IPS-NIHi7 (cell line): ENCODE measurements at regions not wholly inside any gene's neighbourhood (a gene's known extent, or its start where the extent isn't known, plus 50 kb on each side); places are given as distances from the start of the nearest gene placed in this dataset.
A peak's percentile ranks its signal among the peaks of the same experiment; 100 is the strongest.

Source experiments
- DNase-seq: peaks from one replicate; pipeline ENCODE4 v3.0.0; 2012; ENCODE audit warnings: mixed read lengths; ENCODE audit errors: extremely low spot score

- no peak for DNase-seq
Observed at GRCh38 chr1:164272156-164272555, 286.8 kb upstream of the PBX1 start.

- no peak for DNase-seq
Observed at GRCh38 chr1:164296172-164296571, 262.8 kb upstream of the PBX1 start.

- DNase-seq: no peak
Observed at GRCh38 chr1:164308101-164308500, 250.9 kb upstream of the PBX1 start.

GRCh38 chr1:164310166-164310565 is 248.8 kb upstream of the PBX1 start:
- DNase-seq: no peak

- DNase-seq: no peak
Observed at GRCh38 chr1:164311377-164311776, 247.6 kb upstream of the PBX1 start.

- peak; percentile 81 for DNase-seq
Observed at GRCh38 chr1:164320790-164321731, 237.9 kb upstream of the PBX1 start.

GRCh38 chr1:164325786-164326185 is 233.2 kb upstream of the PBX1 start:
- no peak for DNase-seq

- DNase-seq: no peak
Observed at GRCh38 chr1:164333387-164333786, 225.6 kb upstream of the PBX1 start.

GRCh38 chr1:164337394-164337793 is 221.6 kb upstream of the PBX1 start:
- no peak for DNase-seq

GRCh38 chr1:164337885-164338284 is 221.1 kb upstream of the PBX1 start:
- DNase-seq: no peak

- DNase-seq: no peak
Observed at GRCh38 chr1:164343189-164343588, 215.8 kb upstream of the PBX1 start.

- DNase-seq: no peak
Observed at GRCh38 chr1:164347980-164348379, 211.0 kb upstream of the PBX1 start.

- DNase-seq: no peak
Observed at GRCh38 chr1:164356511-164356910, 202.5 kb upstream of the PBX1 start.

GRCh38 chr1:164360265-164360664 is 198.7 kb upstream of the PBX1 start:
- no peak for DNase-seq

- DNase-seq: no peak
Observed at GRCh38 chr1:164361927-164362326, 197.1 kb upstream of the PBX1 start.

GRCh38 chr1:164363980-164364379 is 195.0 kb upstream of the PBX1 start:
- no peak for DNase-seq

GRCh38 chr1:164366014-164366413 is 193.0 kb upstream of the PBX1 start:
- DNase-seq: no peak

GRCh38 chr1:164369698-164370365 is 189.2 kb upstream of the PBX1 start:
- no peak for DNase-seq

- no peak for DNase-seq
Observed at GRCh38 chr1:164380893-164381292, 178.1 kb upstream of the PBX1 start.

- no peak for DNase-seq
Observed at GRCh38 chr1:164382384-164382783, 176.6 kb upstream of the PBX1 start.

GRCh38 chr1:164384262-164384661 is 174.7 kb upstream of the PBX1 start:
- DNase-seq: no peak

- no peak for DNase-seq
Observed at GRCh38 chr1:164417016-164417704, 141.8 kb upstream of the PBX1 start.
